GM12878 (cell line): ENCODE measurements at regions not wholly inside any gene's neighbourhood (a gene's known extent, or its start where the extent isn't known, plus 50 kb on each side); places are given as distances from the start of the nearest gene placed in this dataset.

ENCODE experiments used
- ATAC-seq: fragments of 200-7000 bp; cut with Tn5 transposase; 3 replicates; pipeline ENCODE4 v1.9.1; 2020; ENCODE audit warnings: mild to moderate bottlenecking, moderate library complexity
- BruUV-seq: library from RNA; stranded (reverse); fragments of 400-500 nt; replicated peaks from 2 replicates; lab custom pipeline; 2021; lab: Mats Ljungman, UMichigan
- CTCF ChIA-PET: fragments of 300-600 bp; sonication (Branson Sonifier 250); formaldehyde crosslinking; extraction: SDS; loops from one replicate; lab custom pipeline; 2021; ENCODE audit warnings: inconsistent platforms; lab: Yijun Ruan, JAX
- POLR2A ChIA-PET: fragments of 350-600 bp; formaldehyde crosslinking; extraction: SDS; loops from one replicate; lab custom pipeline; 2021; ENCODE audit warnings: inconsistent platforms; lab: Charles Lee
- RAD21 ChIA-PET: fragments of 300-600 bp; sonication (Branson Sonifier 250); formaldehyde crosslinking; loops from one replicate; lab custom pipeline; 2023; ENCODE audit warnings: antibody characterized with exemption; ENCODE audit not compliant: unreplicated experiment; lab: Charles Lee
- SMC1A ChIA-PET: fragments of 300-600 bp; sonication (Branson Sonifier 250); formaldehyde crosslinking; loops from one replicate; lab custom pipeline; 2023; ENCODE audit not compliant: unreplicated experiment, uncharacterized antibody; lab: Charles Lee
- DNase-seq: peaks from one replicate; pipeline ENCODE4 v3.0.0-alpha.2; 2011; ENCODE audit warnings: low read depth, low spot score
- FAIRE-seq: peaks from 3 replicates; lab custom pipeline; 2011; peaks lifted over from hg19 to GRCh38; lab: Jason Lieb, UNC
- H2AFZ ChIP-seq: 2 replicates; pipeline ENCODE4 v1.6.0; 2011; ENCODE audit warnings: low read depth, low read length, control low read depth; ENCODE audit not compliant: control insufficient read depth
- H3K27ac ChIP-seq: 2 replicates; pipeline ENCODE4 v1.5.1; 2011; ENCODE audit warnings: control low read depth; ENCODE audit not compliant: control insufficient read depth, insufficient read depth
- H3K27me3 ChIP-seq, 2 experiments: replicated peaks in 1 of 2; 2 replicates each; pipeline versions ENCODE4 v1.6.0 to v1.6.1; 2011; ENCODE audit warnings: low read length in 1 of 2; ENCODE audit not compliant: control insufficient read depth in 2 of 2, insufficient read depth in 2 of 2
- H3K36me3 ChIP-seq, 2 experiments: 2 replicates each; pipeline ENCODE4 v1.5.1; 2011; ENCODE audit warnings: low read length in 1 of 2; ENCODE audit not compliant: control insufficient read depth in 2 of 2, insufficient read depth in 2 of 2
- H3K4me1 ChIP-seq: 2 replicates; pipeline ENCODE4 v1.6.1; 2011; ENCODE audit warnings: mild to moderate bottlenecking, low read length, moderate library complexity, mixed read lengths; ENCODE audit not compliant: control insufficient read depth, insufficient read depth
- H3K4me2 ChIP-seq: 2 replicates; pipeline ENCODE4 v1.6.0; 2011; ENCODE audit warnings: control low read depth; ENCODE audit not compliant: control insufficient read depth, insufficient read depth
- H3K4me3 ChIP-seq: fragments of 200-600 bp; sonication (generic); 2 replicates; pipeline ENCODE4 v1.5.1; 2016
- H3K79me2 ChIP-seq: 2 replicates; pipeline ENCODE4 v1.6.0; 2011; ENCODE audit warnings: low read length; ENCODE audit not compliant: control insufficient read depth, insufficient read depth
- H3K9ac ChIP-seq: 2 replicates; pipeline ENCODE4 v1.8.0; 2011; ENCODE audit warnings: low read length, control low read depth, mixed read lengths; ENCODE audit not compliant: control insufficient read depth, insufficient read depth
- H3K9me3 ChIP-seq: replicated peaks from 3 replicates; pipeline ENCODE4 v1.5.1; 2011; ENCODE audit warnings: mild to moderate bottlenecking, low read length; ENCODE audit not compliant: control insufficient read depth, insufficient read depth
- H4K20me1 ChIP-seq: 2 replicates; pipeline ENCODE4 v1.6.0; 2011; ENCODE audit not compliant: control insufficient read depth, insufficient read depth
- ASH2L ChIP-seq: fragments of 300-600, 200-600 bp; sonication (generic); IDR thresholded peaks from 2 replicates; pipeline ENCODE4 v1.6.1; 2017; ENCODE audit warnings: low read depth, mild to moderate bottlenecking, borderline replicate concordance
- CBX3 ChIP-seq: fragments of 200-600 bp; sonication (generic); IDR thresholded peaks from 2 replicates; pipeline ENCODE4 v1.6.1; 2016; ENCODE audit warnings: low read depth, borderline replicate concordance
- CEBPB ChIP-seq, 2 experiments: fragments of 150-350 bp in 1 of 2; IDR thresholded peaks; 2 replicates each; pipeline ENCODE4 v1.6.1; 2012 to 2014; ENCODE audit warnings: low read depth in 2 of 2, low read length in 2 of 2, borderline replicate concordance in 1 of 2, inconsistent platforms in 1 of 2
- E2F4 ChIP-seq: IDR thresholded peaks from 2 replicates; pipeline ENCODE4 v1.6.1; 2012; ENCODE audit warnings: low read depth, low read length, improper control_type of control experiment
- ELK1 ChIP-seq: IDR thresholded peaks from 2 replicates; pipeline ENCODE4 v1.6.1; 2012; ENCODE audit warnings: low read depth, low read length, improper control_type of control experiment
- GABPA ChIP-seq: IDR thresholded peaks from 2 replicates; pipeline ENCODE4 v1.6.1; 2014; ENCODE audit warnings: antibody characterized with exemption, low read depth, mild to moderate bottlenecking, inconsistent platforms
- KDM1A ChIP-seq: fragments of 200-600 bp; sonication (generic); IDR thresholded peaks from 2 replicates; pipeline ENCODE4 v1.6.1; 2016; ENCODE audit warnings: borderline replicate concordance
- MLLT1 ChIP-seq: fragments of 450-650 bp; IDR thresholded peaks from 2 replicates; pipeline ENCODE4 v1.6.1; 2016; ENCODE audit warnings: mild to moderate bottlenecking
- MTA3 ChIP-seq: IDR thresholded peaks from 2 replicates; pipeline ENCODE4 v1.6.1; 2012; ENCODE audit warnings: low read length, inconsistent platforms, borderline replicate concordance
- NFYB ChIP-seq: IDR thresholded peaks from 2 replicates; pipeline ENCODE4 v1.6.1; 2011; ENCODE audit warnings: low read depth, mild to moderate bottlenecking, low read length, improper control_type of control experiment, moderate library complexity; ENCODE audit not compliant: insufficient read depth
- NR2F1 ChIP-seq: fragments of 450-650 bp; conservative IDR thresholded peaks from 2 replicates; pipeline ENCODE4 v1.6.1; 2017; ENCODE audit warnings: mild to moderate bottlenecking
- PBX3 ChIP-seq: IDR thresholded peaks from 2 replicates; pipeline ENCODE4 v1.6.1; 2011; ENCODE audit warnings: mild to moderate bottlenecking, low read depth, low read length, moderate library complexity; ENCODE audit not compliant: insufficient replicate concordance
- PKNOX1 ChIP-seq: fragments of 450-650 bp; IDR thresholded peaks from 2 replicates; pipeline ENCODE4 v1.6.1; 2016; ENCODE audit warnings: mild to moderate bottlenecking
- SP1 ChIP-seq: IDR thresholded peaks from one replicate; pipeline ENCODE4 v1.6.1; 2011; ENCODE audit warnings: low read depth, low read length
- TBL1XR1 ChIP-seq: IDR thresholded peaks from 2 replicates; pipeline ENCODE4 v1.6.1; 2012; ENCODE audit warnings: low read depth, low read length, improper control_type of control experiment
- USF1 ChIP-seq: IDR thresholded peaks from 2 replicates; pipeline ENCODE4 v1.6.1; 2011; ENCODE audit warnings: borderline replicate concordance, low read depth, mild to moderate bottlenecking, moderate library complexity, mixed read lengths, low read length; ENCODE audit not compliant: insufficient read depth; ENCODE audit errors: extremely low read length
- WRNIP1 ChIP-seq: IDR thresholded peaks from 2 replicates; pipeline ENCODE4 v1.6.1; 2011; ENCODE audit warnings: low read depth, low read length, improper control_type of control experiment, borderline replicate concordance
- WGBS: methylation state at CpG from one replicate; pipeline ENCODE4 v1.1.6; 2016; ENCODE audit warnings: low lambda C conversion rate; ENCODE audit not compliant: insufficient replicate concordance, insufficient coverage; ENCODE audit errors: missing lambda C conversion rate; 5-methylcytosine and 5-hydroxymethylcytosine counted together
- in situ Hi-C: fragments of 300-500 bp; cut with MboI; formaldehyde crosslinking; loops from 9 replicates; pipeline ENCODE4 v1.14.3; 2018; ENCODE audit warnings: mixed read lengths
- intact Hi-C: fragments of 100-400 bp; cut with micrococcal nuclease; formaldehyde crosslinking; loops from one replicate; pipeline ENCODE4 v1.14.2; 2022; ENCODE audit not compliant: unreplicated experiment

- POLR2A ChIA-PET = no interaction called here
- CTCF ChIA-PET = no interaction called here
- H3K4me1 ChIP-seq = no peaks in the 10 kb centered on the region
- H3K4me3 ChIP-seq = no peak overlapping the region
- DNase-seq = no peak
- no peak for TF ChIP-seq SP1
- TF ChIP-seq CBX3 = no peak
- no peak for TF ChIP-seq GABPA
- TF ChIP-seq KDM1A = no peak
- TF ChIP-seq USF1 = no peak
- TF ChIP-seq MLLT1 = no peak
- no peak for TF ChIP-seq MTA3
- no peak for TF ChIP-seq ASH2L
- no peak for TF ChIP-seq PBX3
- no peak for TF ChIP-seq CEBPB (IDR thresholded peaks at IDR 0.05; ENCODE audit: borderline replicate concordance in 1 of 2, low read depth in 2 of 2, low read length in 2 of 2)
- TF ChIP-seq NR2F1 = no peak
- no peak for TF ChIP-seq E2F4
- TF ChIP-seq WRNIP1 = no peak
- TF ChIP-seq PKNOX1 = no peak
- TF ChIP-seq ELK1 = no peak
- TF ChIP-seq NFYB = no peak
- no peak for TF ChIP-seq TBL1XR1
- FAIRE-seq = no peak
- no peak for ATAC-seq
- H3K27ac ChIP-seq = no peak overlapping the region
- no peak overlapping the region for H3K4me2 ChIP-seq
- BruUV-seq = no TSS peak
- no peaks in the 10 kb centered on the region for H3K79me2 ChIP-seq
- H2AFZ ChIP-seq = no peak overlapping the region
- H3K9me3 ChIP-seq = no peaks in the 10 kb centered on the region
- WGBS = 32% methylated on average over 3 of the region's 3 CpGs
- no peaks in the 10 kb centered on the region for H4K20me1 ChIP-seq
- intact Hi-C loops (no loop called here), in situ Hi-C loops (no loop called here)
- H3K36me3 ChIP-seq = no peaks in the 10 kb centered on the region
- H3K27me3 ChIP-seq = no peaks in the 10 kb centered on the region
- RAD21 ChIA-PET = no interaction called here
- H3K9ac ChIP-seq = no peak overlapping the region
- SMC1A ChIA-PET = no interaction called here
Measured at GRCh38 chr7:90078921-90079320, 75.3 kb upstream of the STEAP1 start.
